Activated CD8-positive, alpha-beta memory T cell treated with anti-CD3 and anti-CD28 coated beads, Interleukin-2, amount 10 ng/mL, durations not matched to agents 7 days and 5 days (primary cell): ENCODE measurements at regions not wholly inside any gene's neighbourhood (a gene's known extent, or its start where the extent isn't known, plus 50 kb on each side); places are given as distances from the start of the nearest gene placed in this dataset.

ENCODE experiments used
- ATAC-seq: fragments of 150-1000 bp; cut with Tn5 transposase; one replicate; pipeline ENCODE4 v1.10.0; 2021; ENCODE audit warnings: moderate library complexity
- CTCF ChIA-PET: fragments of 350-600 bp; sonication (Branson Sonifier 250); formaldehyde crosslinking; loops from one replicate; lab custom pipeline; 2021; ENCODE audit warnings: antibody characterized with exemption; lab: Charles Lee
- DNase-seq: peaks from one replicate; pipeline ENCODE4 v3.0.0-alpha.2; 2020
- H3K27ac Mint-ChIP-seq: one replicate; pipeline ENCODE4 v1.8.0; 2021; ENCODE audit warnings: mild to moderate bottlenecking, mixed read lengths
- H3K27me3 Mint-ChIP-seq: one replicate; pipeline ENCODE4 v1.8.0; 2021; ENCODE audit warnings: mixed read lengths
- H3K36me3 Mint-ChIP-seq: one replicate; pipeline ENCODE4 v1.8.0; 2021; ENCODE audit warnings: mild to moderate bottlenecking, mixed read lengths
- H3K4me1 Mint-ChIP-seq: one replicate; pipeline ENCODE4 v1.8.0; 2021; ENCODE audit warnings: mixed read lengths
- H3K4me3 Mint-ChIP-seq: one replicate; pipeline ENCODE4 v1.8.0; 2021; ENCODE audit warnings: mild to moderate bottlenecking, moderate library complexity, mixed read lengths
- H3K9me3 Mint-ChIP-seq: one replicate; pipeline ENCODE4 v1.8.0; 2022; ENCODE audit warnings: low read depth, mixed read lengths

DNA sequence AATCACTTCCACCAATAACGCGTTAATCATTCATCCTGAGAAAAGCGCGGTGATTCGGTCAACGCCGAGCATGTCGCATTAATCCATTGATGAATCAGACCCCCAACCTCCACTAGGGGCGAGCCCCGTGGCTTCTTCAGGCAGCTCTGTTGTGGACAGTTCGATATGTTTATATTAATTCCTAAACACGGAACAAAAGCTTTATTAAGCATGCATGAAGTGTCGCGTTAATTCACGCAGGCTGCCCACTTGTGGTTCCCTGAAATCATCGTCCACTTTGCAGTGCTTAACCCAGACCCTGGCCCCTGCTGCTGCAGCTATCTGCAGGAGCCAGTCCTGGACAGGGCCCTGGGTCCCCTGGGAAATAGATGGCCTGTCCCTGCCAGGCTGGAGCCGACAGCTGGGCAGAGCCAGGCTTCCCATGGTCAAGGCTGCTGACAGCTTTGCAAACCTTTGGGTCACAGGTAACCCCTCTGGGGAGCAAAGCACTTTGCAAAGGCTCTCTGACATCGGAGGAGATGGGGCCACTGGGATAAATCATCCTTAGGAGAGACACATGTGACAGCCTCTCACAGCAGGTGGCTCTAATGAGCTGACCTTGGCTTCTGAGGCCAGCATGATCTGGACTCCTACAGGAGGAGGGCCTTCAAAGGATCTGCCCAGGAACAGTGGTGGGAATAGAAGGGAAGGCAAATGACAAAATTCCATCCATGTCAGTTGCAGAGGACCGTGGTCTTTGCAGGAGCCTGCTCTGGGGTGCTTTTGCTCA is 137.0 kb upstream of the AJAP1 start:
- CTCF ChIA-PET: no interaction called here
- Mint-ChIP-seq H3K4me1 (no peaks in the 10 kb centered on the region), H3K27me3 (no peaks in the 10 kb centered on the region), H3K4me3 (no peak overlapping the region), H3K27ac (no peak overlapping the region), H3K36me3 (no peaks in the 10 kb centered on the region), H3K9me3 (no peaks in the 10 kb centered on the region)
- DNase-seq: no peak
- no peak for ATAC-seq

DNA sequence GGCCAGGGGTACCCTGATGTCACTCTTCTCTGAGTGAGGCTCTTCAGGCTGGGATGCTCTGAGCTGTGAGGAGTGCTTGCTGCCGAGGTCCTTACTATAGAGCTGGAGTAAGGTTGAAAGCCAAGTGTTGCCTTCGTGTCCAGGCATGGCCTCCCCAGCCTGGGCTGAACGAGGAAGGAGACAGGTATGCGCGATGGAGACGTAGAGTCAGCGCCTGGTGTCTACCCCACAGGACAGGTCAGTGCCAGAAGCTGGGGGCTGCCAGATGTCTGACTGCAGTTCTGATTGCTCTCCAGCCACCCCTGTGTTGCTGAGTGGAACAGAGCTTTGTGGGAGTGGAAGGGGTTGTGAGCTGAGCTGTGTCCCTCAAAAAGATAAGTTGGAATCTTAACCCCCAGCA is 135.8 kb upstream of the AJAP1 start:
- no peaks in the 10 kb centered on the region for H3K4me1 Mint-ChIP-seq
- H3K27me3 Mint-ChIP-seq: no peaks in the 10 kb centered on the region
- no peak for ATAC-seq
- CTCF ChIA-PET: no interaction called here
- H3K4me3 Mint-ChIP-seq: no peak overlapping the region
- no peak for DNase-seq
- H3K27ac Mint-ChIP-seq: no peak overlapping the region
- no peaks in the 10 kb centered on the region for H3K9me3 Mint-ChIP-seq
- H3K36me3 Mint-ChIP-seq: no peaks in the 10 kb centered on the region

DNA sequence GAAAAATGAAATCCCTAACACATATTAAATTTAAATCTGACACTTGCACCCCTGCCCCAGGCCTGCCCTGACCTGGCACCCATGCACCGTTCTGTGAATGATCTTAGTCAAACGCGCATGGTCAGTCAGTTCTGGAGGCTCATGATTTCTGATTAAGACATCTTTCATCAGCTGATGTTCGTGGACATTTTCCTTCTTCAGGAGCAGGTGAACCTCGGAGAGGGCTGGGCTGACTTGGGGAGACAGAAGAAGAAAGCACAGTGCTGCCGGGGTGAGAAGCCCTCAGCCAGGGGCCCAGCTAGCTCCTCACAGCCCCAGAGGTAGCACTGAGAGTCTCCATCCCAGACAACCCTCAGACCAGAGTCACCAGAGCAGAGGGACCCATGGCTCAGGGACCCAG is 134.5 kb upstream of the AJAP1 start:
- DNase-seq (no peak), ATAC-seq (no peak)
- H3K4me3 Mint-ChIP-seq: no peak overlapping the region
- no peaks in the 10 kb centered on the region for H3K27me3 Mint-ChIP-seq
- H3K36me3 Mint-ChIP-seq: no peaks in the 10 kb centered on the region
- H3K9me3 Mint-ChIP-seq: no peaks in the 10 kb centered on the region
- no peak overlapping the region for H3K27ac Mint-ChIP-seq
- H3K4me1 Mint-ChIP-seq: no peaks in the 10 kb centered on the region
- CTCF ChIA-PET: no interaction called here

GRCh38 chr1:4523551-4523950 is 130.9 kb upstream of the AJAP1 start:
- no peaks in the 10 kb centered on the region for H3K4me1 Mint-ChIP-seq
- DNase-seq (no peak), ATAC-seq (no peak)
- H3K4me3 Mint-ChIP-seq: no peak overlapping the region
- no peaks in the 10 kb centered on the region for H3K9me3 Mint-ChIP-seq
- no peaks in the 10 kb centered on the region for H3K27me3 Mint-ChIP-seq
- H3K27ac Mint-ChIP-seq: no peak overlapping the region
- no peaks in the 10 kb centered on the region for H3K36me3 Mint-ChIP-seq
- CTCF ChIA-PET: no interaction called here

DNA sequence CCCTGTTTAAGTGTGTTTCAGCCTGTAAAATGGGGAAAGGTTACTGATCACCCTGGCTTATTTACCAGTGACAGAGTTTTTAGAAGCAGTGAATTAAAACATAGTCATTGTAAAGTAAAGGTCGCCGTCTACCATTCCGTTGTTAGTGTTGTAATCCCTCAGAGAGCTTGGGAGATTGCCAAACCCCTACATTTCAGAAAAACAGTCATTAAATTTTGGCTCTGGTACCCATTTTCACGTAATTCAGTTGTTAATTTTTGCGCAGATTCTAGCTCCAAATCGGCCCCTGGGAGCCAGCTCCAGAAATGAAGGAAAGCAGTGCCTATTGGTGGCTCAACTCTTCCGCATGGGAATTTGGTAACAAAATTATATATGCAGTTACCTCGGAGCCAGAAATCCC is 127.7 kb upstream of the AJAP1 start:
- Mint-ChIP-seq H3K27me3 (no peaks in the 10 kb centered on the region), H3K9me3 (no peaks in the 10 kb centered on the region), H3K36me3 (no peaks in the 10 kb centered on the region), H3K4me3 (no peak overlapping the region), H3K27ac (no peak overlapping the region), H3K4me1 (no peaks in the 10 kb centered on the region)
- ATAC-seq (no peak), DNase-seq (no peak)
- CTCF ChIA-PET: no interaction called here

DNA sequence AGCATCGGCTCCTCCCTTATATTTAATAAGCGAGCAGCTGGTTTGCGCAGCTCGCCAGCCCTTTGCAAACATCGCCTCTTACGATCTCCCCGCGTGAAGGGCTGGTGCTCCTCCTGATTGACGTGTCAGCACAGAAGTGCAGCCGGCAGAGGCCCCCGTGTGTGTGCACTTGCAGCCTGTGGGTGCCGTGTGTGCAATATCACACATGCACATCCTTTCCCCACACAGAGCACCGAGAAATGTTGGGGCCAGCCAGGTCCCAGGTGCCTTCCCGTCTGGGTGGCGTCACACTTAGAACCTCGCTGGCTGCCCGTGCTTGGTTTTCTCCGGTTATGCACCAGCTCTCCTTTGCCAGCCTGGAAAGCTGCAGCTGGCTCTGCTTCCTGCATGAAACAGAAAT is 126.6 kb upstream of the AJAP1 start:
- Mint-ChIP-seq H3K36me3 (no peaks in the 10 kb centered on the region), H3K27me3 (no peaks in the 10 kb centered on the region), H3K9me3 (no peaks in the 10 kb centered on the region), H3K27ac (no peak overlapping the region), H3K4me3 (no peak overlapping the region), H3K4me1 (no peaks in the 10 kb centered on the region)
- DNase-seq: no peak
- no peak for ATAC-seq
- CTCF ChIA-PET: no interaction called here

GRCh38 chr1:4528590-4528989 is 125.8 kb upstream of the AJAP1 start:
- ATAC-seq: no peak
- H3K27me3 Mint-ChIP-seq: no peaks in the 10 kb centered on the region
- no peaks in the 10 kb centered on the region for H3K9me3 Mint-ChIP-seq
- no peaks in the 10 kb centered on the region for H3K36me3 Mint-ChIP-seq
- H3K4me3 Mint-ChIP-seq: no peak overlapping the region
- CTCF ChIA-PET: no interaction called here
- no peak for DNase-seq
- H3K4me1 Mint-ChIP-seq: no peaks in the 10 kb centered on the region
- H3K27ac Mint-ChIP-seq: no peak overlapping the region

DNA sequence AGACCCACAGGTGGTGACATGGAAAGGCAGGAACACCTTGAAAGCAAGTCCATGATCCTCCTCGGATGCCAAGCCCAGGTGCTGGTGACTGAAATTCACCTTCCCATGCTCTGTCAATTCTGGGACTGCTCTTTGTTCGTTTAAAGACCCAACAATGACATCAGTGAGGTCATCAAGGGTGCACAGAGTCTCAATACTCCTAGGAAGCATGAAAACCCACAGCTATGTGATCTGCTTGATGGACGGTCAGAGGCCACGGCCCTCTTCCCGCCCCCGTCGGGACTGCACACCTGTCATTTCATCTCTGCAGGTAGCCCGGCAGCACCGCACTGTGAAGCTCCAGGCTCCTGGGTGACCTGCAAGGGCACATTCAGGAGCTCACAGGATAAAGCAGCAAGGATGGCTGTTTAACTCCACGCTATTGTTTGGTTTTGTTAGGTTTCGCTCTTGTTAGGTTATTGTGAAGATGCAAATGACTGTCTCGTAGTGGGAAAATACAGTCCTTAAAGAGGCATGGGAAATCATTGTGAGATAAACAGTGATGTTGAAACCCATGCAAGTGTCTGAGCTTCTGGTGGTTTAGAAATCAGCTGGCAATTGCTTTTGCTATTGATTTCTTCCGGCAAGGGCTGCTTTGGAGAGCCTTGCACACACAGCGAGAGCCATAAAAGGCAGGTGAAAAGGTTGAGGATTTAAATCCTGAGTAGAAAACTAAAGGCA is 124.8 kb upstream of the AJAP1 start:
- no peak overlapping the region for H3K27ac Mint-ChIP-seq
- DNase-seq (no peak), ATAC-seq (no peak)
- no peaks in the 10 kb centered on the region for H3K36me3 Mint-ChIP-seq
- no peaks in the 10 kb centered on the region for H3K9me3 Mint-ChIP-seq
- H3K27me3 Mint-ChIP-seq: no peaks in the 10 kb centered on the region
- CTCF ChIA-PET: no interaction called here
- no peaks in the 10 kb centered on the region for H3K4me1 Mint-ChIP-seq
- H3K4me3 Mint-ChIP-seq: no peak overlapping the region

- H3K27ac Mint-ChIP-seq: no peak overlapping the region
- no peaks in the 10 kb centered on the region for H3K4me1 Mint-ChIP-seq
- H3K9me3 Mint-ChIP-seq: no peaks in the 10 kb centered on the region
- ATAC-seq: no peak
- DNase-seq: no peak
- no peaks in the 10 kb centered on the region for H3K36me3 Mint-ChIP-seq
- CTCF ChIA-PET: no interaction called here
- no peak overlapping the region for H3K4me3 Mint-ChIP-seq
- H3K27me3 Mint-ChIP-seq: no peaks in the 10 kb centered on the region
These were observed 124.1 kb upstream of the AJAP1 start for GRCh38 chr1:4530166-4530785.

DNA sequence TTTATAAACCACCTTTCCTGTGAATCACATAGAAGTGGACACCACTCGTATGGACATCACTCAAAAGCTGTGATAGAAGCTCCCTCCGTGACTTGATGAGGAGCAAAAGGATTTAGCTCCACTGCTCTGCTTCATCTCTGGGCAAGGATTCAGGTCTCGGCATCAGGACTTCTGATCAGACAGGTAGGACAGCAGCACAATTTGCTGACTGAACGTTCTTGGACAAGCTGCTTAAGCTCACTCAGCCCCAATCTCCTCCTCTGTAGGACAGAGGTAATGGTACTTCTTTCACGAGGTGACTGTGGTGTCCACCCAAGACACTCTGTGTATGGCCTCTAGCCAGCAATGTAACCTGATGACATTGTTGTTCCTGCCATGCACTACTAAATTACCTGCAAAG is 122.6 kb upstream of the AJAP1 start:
- no peak overlapping the region for H3K4me3 Mint-ChIP-seq
- H3K4me1 Mint-ChIP-seq: no peaks in the 10 kb centered on the region
- H3K27ac Mint-ChIP-seq: no peak overlapping the region
- no peaks in the 10 kb centered on the region for H3K9me3 Mint-ChIP-seq
- DNase-seq: no peak
- CTCF ChIA-PET: no interaction called here
- ATAC-seq: no peak
- H3K36me3 Mint-ChIP-seq: no peaks in the 10 kb centered on the region
- H3K27me3 Mint-ChIP-seq: no peaks in the 10 kb centered on the region

DNA sequence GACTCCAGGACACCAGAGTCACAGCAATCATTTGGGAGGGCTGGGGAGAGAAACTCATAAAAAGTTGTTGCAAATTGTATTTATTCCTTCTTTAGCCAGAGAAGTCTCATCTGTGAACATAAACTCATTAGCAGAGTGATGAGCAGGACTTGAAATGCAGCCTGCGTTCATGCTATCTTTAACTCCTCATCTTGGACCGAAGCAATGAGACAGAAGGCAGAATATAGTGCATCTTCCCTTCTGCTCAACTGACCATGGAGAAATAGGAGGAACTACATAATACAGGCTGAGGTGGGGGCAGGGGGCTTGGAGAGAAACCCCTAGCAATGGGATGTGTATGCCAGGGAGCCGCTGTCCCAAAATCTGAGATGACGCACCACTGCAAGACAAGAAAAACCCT is 121.8 kb upstream of the AJAP1 start:
- H3K36me3 Mint-ChIP-seq: no peaks in the 10 kb centered on the region
- no peak for DNase-seq
- no peaks in the 10 kb centered on the region for H3K4me1 Mint-ChIP-seq
- no peaks in the 10 kb centered on the region for H3K9me3 Mint-ChIP-seq
- H3K27me3 Mint-ChIP-seq: no peaks in the 10 kb centered on the region
- H3K4me3 Mint-ChIP-seq: no peak overlapping the region
- CTCF ChIA-PET: no interaction called here
- no peak overlapping the region for H3K27ac Mint-ChIP-seq
- ATAC-seq: no peak

- H3K36me3 Mint-ChIP-seq: no peaks in the 10 kb centered on the region
- H3K27ac Mint-ChIP-seq: no peak overlapping the region
- no peaks in the 10 kb centered on the region for H3K4me1 Mint-ChIP-seq
- no peak for ATAC-seq
- DNase-seq: no peak
- H3K9me3 Mint-ChIP-seq: peaks cover 4% of the 10 kb centered on the region
- no peak overlapping the region for H3K4me3 Mint-ChIP-seq
- no peaks in the 10 kb centered on the region for H3K27me3 Mint-ChIP-seq
- CTCF ChIA-PET: no interaction called here
These were observed 107.5 kb upstream of the AJAP1 start for GRCh38 chr1:4546911-4547310.

DNA sequence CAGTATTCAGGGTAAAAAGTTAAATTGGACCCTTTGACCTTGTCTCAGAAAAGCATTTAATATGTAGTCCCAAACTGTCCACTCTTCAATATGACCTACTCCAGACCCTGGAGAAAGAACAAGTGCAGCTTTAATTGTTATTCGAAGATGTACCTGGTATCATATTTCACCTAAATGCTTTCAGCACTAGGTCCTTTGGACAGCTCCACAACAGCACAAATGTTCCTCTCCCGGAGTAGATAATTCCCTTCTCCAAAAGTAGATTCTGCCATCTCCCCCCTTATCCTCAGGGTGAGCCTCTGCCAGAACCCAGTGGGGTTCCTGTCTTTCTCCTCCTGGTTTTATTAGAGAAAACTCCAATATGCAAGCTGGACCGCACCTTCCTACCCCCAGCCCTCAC is 104.5 kb upstream of the AJAP1 start:
- H3K4me1 Mint-ChIP-seq: no peaks in the 10 kb centered on the region
- H3K9me3 Mint-ChIP-seq: no peaks in the 10 kb centered on the region
- no peaks in the 10 kb centered on the region for H3K27me3 Mint-ChIP-seq
- DNase-seq: no peak
- no peak overlapping the region for H3K4me3 Mint-ChIP-seq
- no peak for ATAC-seq
- no peak overlapping the region for H3K27ac Mint-ChIP-seq
- CTCF ChIA-PET: no interaction called here
- H3K36me3 Mint-ChIP-seq: no peaks in the 10 kb centered on the region

DNA sequence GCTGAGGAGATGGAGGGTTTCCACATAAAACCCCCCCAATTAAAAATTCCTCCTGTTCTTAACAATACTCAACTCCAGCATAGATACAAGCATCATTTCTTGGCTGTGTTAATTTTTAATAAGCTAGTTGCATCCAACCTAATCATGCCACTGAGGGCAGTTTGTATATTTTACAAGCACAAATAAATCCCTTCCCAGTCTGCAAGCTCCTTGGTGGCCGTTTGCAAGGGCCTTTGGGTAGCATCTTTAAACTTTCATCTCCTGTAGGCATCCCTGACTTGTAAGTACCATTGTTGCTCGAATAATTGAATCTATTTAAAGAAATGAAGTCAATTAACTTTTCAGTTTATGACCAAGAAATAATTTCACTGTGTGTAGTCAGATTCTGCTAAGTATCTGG is 103.5 kb upstream of the AJAP1 start:
- ATAC-seq (no peak), DNase-seq (no peak)
- no peaks in the 10 kb centered on the region for H3K27me3 Mint-ChIP-seq
- CTCF ChIA-PET: interaction anchor here (0.7 kb wide), 1 partner anchor 34 kb away, joined by 3 read pairs; no protein-coding TSS in a partner anchor
- no peaks in the 10 kb centered on the region for H3K4me1 Mint-ChIP-seq
- H3K4me3 Mint-ChIP-seq: no peak overlapping the region
- H3K9me3 Mint-ChIP-seq: no peaks in the 10 kb centered on the region
- no peak overlapping the region for H3K27ac Mint-ChIP-seq
- H3K36me3 Mint-ChIP-seq: no peaks in the 10 kb centered on the region
